ENCODE measurements at regions not wholly inside any gene's neighbourhood (a gene's known extent, or its start where the extent isn't known, plus 50 kb on each side); places are given as distances from the start of the nearest gene placed in this dataset.

- no peak for TF ChIP-seq POLR2A (IDR thresholded peaks at IDR 0.05; ENCODE audit: low read length)
- TF ChIP-seq GATA1 (IDR thresholded peaks at IDR 0.05; ENCODE audit: low read depth, low read length), result no peak
These were observed 291.8 kb upstream of the ACTBL2 start for GRCh38 chr5:57774439-57774838.
